MM.1S (cell line): ENCODE measurements at regions not wholly inside any gene's neighbourhood (a gene's known extent, or its start where the extent isn't known, plus 50 kb on each side); places are given as distances from the start of the nearest gene placed in this dataset.

Experiments used
- EZH2 ChIP-seq: fragments of 300-600 bp; sonication (generic); optimal IDR thresholded peaks from 2 replicates; pipeline ENCODE3; 2017; ENCODE audit warnings: low read depth, mild to moderate bottlenecking, antibody characterized with exemption, low read length, mixed read lengths
- EZH2phosphoT487 ChIP-seq: fragments of 300-600 bp; sonication (generic); IDR thresholded peaks from 2 replicates; pipeline ENCODE4 v1.6.1; 2018; ENCODE audit warnings: antibody characterized with exemption, low read length
- TF ChIP-seq, protein P1 (sequence below): fragments of 300-600 bp; sonication (generic); IDR thresholded peaks from 2 replicates; pipeline ENCODE4 v1.5.1; 2016; ENCODE audit warnings: antibody characterized with exemption, low read length, mixed read lengths

DNA sequence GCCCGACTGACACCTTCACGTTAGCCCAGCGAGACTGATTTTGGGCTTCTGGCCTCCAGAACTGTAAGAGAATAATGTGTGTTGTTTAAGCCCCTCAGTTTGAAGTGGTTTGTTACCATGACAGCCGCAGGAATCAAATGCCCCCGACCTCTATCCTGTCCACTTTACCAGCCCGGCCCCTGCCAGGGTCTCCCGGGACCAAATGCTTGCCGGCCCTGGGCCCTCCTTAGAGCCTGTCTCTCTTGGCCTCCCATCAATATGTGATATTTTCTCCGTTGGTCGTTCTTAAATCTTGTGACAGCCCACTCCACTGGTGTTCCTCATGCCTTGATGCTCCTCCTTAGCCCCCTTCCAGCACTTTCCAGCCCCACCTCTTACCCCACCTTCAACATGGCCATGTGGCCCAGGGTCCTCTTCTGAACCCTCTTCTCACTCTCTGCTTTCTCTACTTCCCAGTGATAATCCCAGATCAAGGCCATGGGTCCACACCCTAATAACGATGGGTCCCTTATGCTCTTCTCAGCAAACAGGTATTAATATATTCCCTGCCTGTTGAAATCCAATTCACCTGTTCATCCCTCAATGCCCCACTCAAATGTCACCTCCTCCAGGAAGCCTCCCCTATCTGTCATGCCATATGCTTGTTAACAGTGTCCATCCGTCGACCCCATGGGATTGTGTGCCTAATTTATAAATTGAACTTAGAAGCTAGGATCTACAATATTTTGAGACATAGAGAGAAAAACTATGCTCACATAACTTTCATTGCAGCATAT lies 192.8 kb downstream of the ZFP36L2 start:
- TF ChIP-seq EZH2 (no peak), EZH2phosphoT487 (no peak)
- TF ChIP-seq, protein P1, sequence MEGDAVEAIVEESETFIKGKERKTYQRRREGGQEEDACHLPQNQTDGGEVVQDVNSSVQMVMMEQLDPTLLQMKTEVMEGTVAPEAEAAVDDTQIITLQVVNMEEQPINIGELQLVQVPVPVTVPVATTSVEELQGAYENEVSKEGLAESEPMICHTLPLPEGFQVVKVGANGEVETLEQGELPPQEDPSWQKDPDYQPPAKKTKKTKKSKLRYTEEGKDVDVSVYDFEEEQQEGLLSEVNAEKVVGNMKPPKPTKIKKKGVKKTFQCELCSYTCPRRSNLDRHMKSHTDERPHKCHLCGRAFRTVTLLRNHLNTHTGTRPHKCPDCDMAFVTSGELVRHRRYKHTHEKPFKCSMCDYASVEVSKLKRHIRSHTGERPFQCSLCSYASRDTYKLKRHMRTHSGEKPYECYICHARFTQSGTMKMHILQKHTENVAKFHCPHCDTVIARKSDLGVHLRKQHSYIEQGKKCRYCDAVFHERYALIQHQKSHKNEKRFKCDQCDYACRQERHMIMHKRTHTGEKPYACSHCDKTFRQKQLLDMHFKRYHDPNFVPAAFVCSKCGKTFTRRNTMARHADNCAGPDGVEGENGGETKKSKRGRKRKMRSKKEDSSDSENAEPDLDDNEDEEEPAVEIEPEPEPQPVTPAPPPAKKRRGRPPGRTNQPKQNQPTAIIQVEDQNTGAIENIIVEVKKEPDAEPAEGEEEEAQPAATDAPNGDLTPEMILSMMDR = no peak
